HG03378 (cell line): ENCODE measurements at regions not wholly inside any gene's neighbourhood (a gene's known extent, or its start where the extent isn't known, plus 50 kb on each side); places are given as distances from the start of the nearest gene placed in this dataset.

Experiments
- ATAC-seq: cut with Tn5 transposase; IDR thresholded peaks from one replicate; pipeline ENCODE4 v1.9.1; 2021; ENCODE audit warnings: mild to moderate bottlenecking, moderate library complexity; ENCODE audit not compliant: unreplicated experiment

- no peak for ATAC-seq
Observed at GRCh38 chr9:108618906-108619550, 236.8 kb downstream of the ACTL7B start.

GRCh38 chr9:108617676-108618075 is 238.1 kb downstream of the ACTL7B start:
- no peak for ATAC-seq

GRCh38 chr9:108615152-108615551 is 240.6 kb downstream of the ACTL7B start:
- no peak for ATAC-seq

GRCh38 chr9:108612513-108612912 is 243.3 kb downstream of the ACTL7B start:
- ATAC-seq = no peak

GRCh38 chr9:108609897-108610253 is 245.9 kb downstream of the ACTL7B start:
- ATAC-seq = no peak

GRCh38 chr9:108609227-108609896 is 246.4 kb downstream of the ACTL7B start:
- no peak for ATAC-seq

- ATAC-seq = no peak
Observed at GRCh38 chr9:108607607-108608006, 248.2 kb downstream of the ACTL7B start.

- no peak for ATAC-seq
Observed at GRCh38 chr9:108606401-108606800, 249.4 kb downstream of the ACTL7B start.

GRCh38 chr9:108603141-108603540 is 252.6 kb downstream of the ACTL7B start:
- ATAC-seq = no peak

GRCh38 chr9:108600896-108601295 is 254.9 kb downstream of the ACTL7B start:
- ATAC-seq = no peak

GRCh38 chr9:108599571-108599970 is 256.2 kb downstream of the ACTL7B start:
- no peak for ATAC-seq

- ATAC-seq = no peak
Observed at GRCh38 chr9:108591121-108591520, 264.7 kb downstream of the ACTL7B start.

GRCh38 chr9:108588246-108588645 is 267.5 kb downstream of the ACTL7B start:
- ATAC-seq = no peak

- ATAC-seq = no peak
Observed at GRCh38 chr9:108586471-108587139, 269.2 kb downstream of the ACTL7B start.

- ATAC-seq = no peak
Observed at GRCh38 chr9:108584860-108585259, 270.9 kb downstream of the ACTL7B start.

- ATAC-seq = no peak
Observed at GRCh38 chr9:108582726-108583125, 273.1 kb downstream of the ACTL7B start.

GRCh38 chr9:108579757-108580439 is 275.9 kb downstream of the ACTL7B start:
- ATAC-seq = no peak

- no peak for ATAC-seq
Observed at GRCh38 chr9:108575276-108575675, 280.5 kb downstream of the ACTL7B start.

- no peak for ATAC-seq
Observed at GRCh38 chr9:108569624-108570023, 286.2 kb downstream of the ACTL7B start.

- ATAC-seq = no peak
Observed at GRCh38 chr9:108568093-108568492, 287.7 kb downstream of the ACTL7B start.

GRCh38 chr9:108567571-108567970 is 288.2 kb downstream of the ACTL7B start:
- ATAC-seq = no peak
